UCSD-AML1 (cell line): ENCODE measurements at regions not wholly inside any gene's neighbourhood (a gene's known extent, or its start where the extent isn't known, plus 50 kb on each side); places are given as distances from the start of the nearest gene placed in this dataset.

Experiments used
- DNase-seq: peaks from one replicate; lab custom pipeline; 2025; ENCODE audit not compliant: unreplicated experiment; lab: John Stamatoyannopoulos, UW

GRCh38 chr9:88077071-88077617, 61.1 kb downstream of the SPATA31C2 start:
- no peak for DNase-seq

GRCh38 chr9:88076286-88077070, 61.8 kb downstream of the SPATA31C2 start:
- peak; percentile 13 for DNase-seq

GRCh38 chr9:88075966-88076285, 62.3 kb downstream of the SPATA31C2 start:
- DNase-seq, result no peak

- no peak for DNase-seq
Observed at GRCh38 chr9:88075506-88075905, 62.8 kb downstream of the SPATA31C2 start.

GRCh38 chr9:88074931-88075330, 63.3 kb downstream of the SPATA31C2 start:
- no peak for DNase-seq

- no peak for DNase-seq
Observed at GRCh38 chr9:88072831-88073375, 65.4 kb downstream of the SPATA31C2 start.

GRCh38 chr9:88071331-88071730, 66.9 kb downstream of the SPATA31C2 start:
- DNase-seq, result no peak

- DNase-seq, result no peak
Observed at GRCh38 chr9:88065619-88066018, 72.7 kb downstream of the SPATA31C2 start.

- DNase-seq, result no peak
Observed at GRCh38 chr9:88064554-88064953, 73.7 kb downstream of the SPATA31C2 start.

GRCh38 chr9:88060746-88061145, 77.5 kb downstream of the SPATA31C2 start:
- no peak for DNase-seq

- DNase-seq, result no peak
Observed at GRCh38 chr9:88059469-88059868, 78.8 kb downstream of the SPATA31C2 start.

- no peak for DNase-seq
Observed at GRCh38 chr9:88056876-88057275, 81.4 kb downstream of the SPATA31C2 start.

GRCh38 chr9:88053856-88054501, 79.6 kb upstream of the CDK20 start:
- DNase-seq, result no peak

GRCh38 chr9:88052321-88052965, 78.1 kb upstream of the CDK20 start:
- DNase-seq, result no peak

- no peak for DNase-seq
Observed at GRCh38 chr9:88051138-88051537, 76.8 kb upstream of the CDK20 start.

GRCh38 chr9:88049677-88050307, 75.5 kb upstream of the CDK20 start:
- no peak for DNase-seq

- DNase-seq, result no peak
Observed at GRCh38 chr9:88046542-88046941, 72.2 kb upstream of the CDK20 start.

GRCh38 chr9:88045686-88046085, 71.4 kb upstream of the CDK20 start:
- DNase-seq, result no peak

GRCh38 chr9:88044200-88044599, 69.9 kb upstream of the CDK20 start:
- no peak for DNase-seq

GRCh38 chr9:88043647-88044046, 69.3 kb upstream of the CDK20 start:
- no peak for DNase-seq

- no peak for DNase-seq
Observed at GRCh38 chr9:88041447-88041846, 67.1 kb upstream of the CDK20 start.
